Activated T-cell treated with anti-CD3 and anti-CD28 coated beads for 24 hours (primary cell): ENCODE measurements at regions not wholly inside any gene's neighbourhood (a gene's known extent, or its start where the extent isn't known, plus 50 kb on each side); places are given as distances from the start of the nearest gene placed in this dataset.

Experiments
- DNase-seq: peaks from one replicate; pipeline ENCODE4 v3.0.0-alpha.2; 2020; ENCODE audit warnings: low read depth

DNA sequence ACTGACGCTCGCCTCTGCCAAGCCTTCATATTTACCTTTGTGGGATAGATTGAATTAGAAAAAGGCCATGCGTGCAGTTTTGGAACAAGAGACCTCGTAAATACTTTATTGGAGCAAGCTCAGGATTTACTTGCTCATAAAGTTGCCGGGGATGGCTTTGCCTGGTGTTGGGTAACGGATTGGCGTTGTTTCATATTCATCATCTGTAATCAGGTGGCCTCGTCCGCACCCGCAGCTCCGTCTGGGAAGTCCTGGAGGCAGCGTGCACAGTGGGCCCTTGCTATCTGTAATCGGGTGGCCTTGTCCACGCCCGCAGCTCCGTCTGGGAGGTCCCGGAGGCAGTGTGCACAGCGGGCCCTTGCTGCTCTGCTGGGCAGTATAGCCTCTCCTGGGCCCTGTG lies 1209.3 kb downstream of the BRD1 start:
- no peak for DNase-seq

DNA sequence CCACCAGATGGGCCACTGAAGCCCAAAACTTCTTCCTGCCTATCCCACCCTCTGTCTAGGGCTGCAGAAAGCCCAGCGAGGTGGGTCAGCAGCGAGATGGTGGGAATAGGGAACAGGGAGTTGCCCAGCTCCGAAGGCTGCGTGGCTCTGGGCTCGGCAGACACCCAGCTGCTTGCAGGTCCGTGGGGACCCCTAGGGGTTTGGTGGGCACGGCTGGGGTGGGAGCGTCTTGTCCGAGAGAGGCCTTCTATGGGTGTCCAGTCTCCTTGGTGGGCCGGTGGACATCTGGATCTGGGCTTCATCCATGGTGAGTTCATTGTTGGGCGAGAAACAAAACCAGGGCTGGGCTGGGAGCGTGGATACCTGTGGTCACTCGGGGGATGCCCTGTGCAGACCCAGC lies 1211.0 kb downstream of the BRD1 start:
- DNase-seq, result no peak

DNA sequence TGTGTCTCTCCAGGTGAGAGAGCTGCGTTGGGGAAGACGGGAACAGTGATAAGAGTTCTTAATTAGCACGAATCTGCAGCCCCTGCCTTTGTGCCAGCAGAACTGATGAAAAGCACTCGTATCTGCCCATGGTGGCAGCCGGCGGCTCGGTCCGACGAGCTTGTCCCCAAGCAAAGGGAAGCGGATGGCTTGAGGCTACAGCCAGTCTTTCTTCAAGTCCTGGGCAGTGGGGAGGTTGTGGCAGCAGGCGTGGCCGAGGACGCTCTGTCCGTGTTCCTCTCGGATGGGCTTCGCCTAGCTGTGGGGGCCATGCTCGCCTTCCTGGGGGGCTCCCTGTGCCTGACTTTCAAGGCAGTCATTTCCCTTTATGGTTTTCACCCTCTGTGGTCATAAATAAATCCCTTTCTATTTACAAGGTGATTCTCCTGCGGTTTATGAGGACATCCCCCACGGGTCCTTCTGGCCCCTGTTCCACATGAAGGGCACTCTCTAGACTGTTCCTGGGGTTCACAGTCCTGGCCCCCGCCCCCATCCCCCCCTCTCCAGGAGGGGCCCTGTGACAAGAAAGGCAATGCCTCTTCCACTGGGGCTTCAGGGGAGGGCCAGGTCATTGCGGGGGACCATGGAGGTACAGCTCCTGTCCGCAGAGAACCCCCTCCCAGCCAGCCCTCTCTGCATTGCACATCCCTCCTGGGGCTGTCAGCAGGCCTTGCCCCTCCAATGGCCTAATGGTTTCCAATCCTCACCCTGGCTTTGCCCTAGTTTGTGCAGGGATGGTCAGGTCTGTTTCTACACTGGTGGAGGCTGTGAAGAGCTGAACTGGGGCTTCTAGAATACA lies 1212.3 kb downstream of the BRD1 start:
- no peak for DNase-seq

GRCh38 chr22:48613566-48614200 lies 1214.0 kb downstream of the BRD1 start:
- DNase-seq, result no peak

- DNase-seq, result no peak
Observed at GRCh38 chr22:48612077-48612995, 1215.3 kb downstream of the BRD1 start.

DNA sequence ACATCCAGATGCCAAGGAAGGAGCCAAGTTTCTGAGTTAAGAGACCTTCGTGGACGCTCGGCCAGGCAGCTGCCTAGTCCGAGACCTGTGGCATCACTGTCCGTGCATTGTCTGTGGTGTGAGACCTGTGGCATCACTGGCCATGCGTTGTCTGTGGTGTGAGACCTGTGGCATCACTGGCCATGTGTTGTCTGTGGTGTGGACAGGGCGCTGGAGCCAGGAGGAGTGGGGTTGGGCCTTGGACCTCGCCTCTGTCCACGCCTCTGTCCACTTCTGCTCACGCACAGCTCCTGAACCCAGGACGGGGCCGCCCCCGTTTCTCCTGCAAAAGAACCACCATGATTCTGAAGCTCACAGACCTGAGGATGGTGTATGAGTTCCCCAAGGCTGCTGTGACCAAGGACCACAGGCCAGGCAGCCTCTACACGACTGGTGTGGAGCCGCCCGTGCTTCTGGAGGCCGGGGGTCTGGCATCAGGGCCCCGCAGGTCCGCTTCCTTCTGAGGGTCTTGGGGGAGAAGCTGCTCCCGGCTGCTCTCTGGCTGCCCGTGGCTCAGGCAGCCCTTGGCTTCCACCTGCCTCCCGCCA lies 1218.3 kb downstream of the BRD1 start:
- DNase-seq, result no peak

DNA sequence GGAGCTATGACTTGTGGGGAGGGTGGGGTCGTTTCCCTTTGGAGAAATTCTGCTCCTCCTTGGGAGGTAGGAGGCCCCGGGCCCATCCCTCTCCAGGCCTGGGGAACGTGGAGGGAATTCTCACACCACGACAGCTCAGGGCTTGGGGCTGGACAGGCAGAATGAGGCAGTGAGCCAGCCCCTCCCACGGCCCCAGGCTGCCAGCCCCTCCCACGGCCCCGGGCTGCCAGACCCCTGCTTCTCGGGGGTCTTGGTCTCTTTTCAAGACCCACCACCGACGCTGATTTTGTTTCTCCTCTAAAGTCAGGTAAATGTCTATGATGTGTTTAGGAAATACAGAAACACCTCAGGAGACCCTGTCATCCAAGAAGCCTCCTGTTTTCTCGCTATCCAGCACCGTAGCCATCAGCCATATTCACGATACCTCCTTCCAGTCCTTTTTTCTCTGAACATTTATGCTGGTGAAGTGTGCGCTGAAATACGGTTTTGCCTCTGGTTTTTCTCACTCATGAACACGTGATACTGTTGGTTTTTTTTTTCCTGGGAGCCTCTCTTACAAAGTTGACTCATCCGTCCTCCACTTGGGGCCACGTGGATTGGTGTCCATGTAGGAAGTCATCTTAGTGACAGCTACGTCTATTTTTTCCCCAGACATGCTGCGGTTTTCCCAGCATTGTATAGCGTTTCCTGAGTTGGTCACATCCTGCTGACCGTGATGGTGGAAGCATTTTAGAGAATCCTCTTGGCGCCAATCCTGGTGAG lies 1219.6 kb downstream of the BRD1 start:
- DNase-seq, result no peak

- no peak for DNase-seq
Observed at GRCh38 chr22:48606684-48607307, 1220.9 kb downstream of the BRD1 start.

- DNase-seq, result no peak
Observed at GRCh38 chr22:48605856-48606481, 1221.7 kb downstream of the BRD1 start.

DNA sequence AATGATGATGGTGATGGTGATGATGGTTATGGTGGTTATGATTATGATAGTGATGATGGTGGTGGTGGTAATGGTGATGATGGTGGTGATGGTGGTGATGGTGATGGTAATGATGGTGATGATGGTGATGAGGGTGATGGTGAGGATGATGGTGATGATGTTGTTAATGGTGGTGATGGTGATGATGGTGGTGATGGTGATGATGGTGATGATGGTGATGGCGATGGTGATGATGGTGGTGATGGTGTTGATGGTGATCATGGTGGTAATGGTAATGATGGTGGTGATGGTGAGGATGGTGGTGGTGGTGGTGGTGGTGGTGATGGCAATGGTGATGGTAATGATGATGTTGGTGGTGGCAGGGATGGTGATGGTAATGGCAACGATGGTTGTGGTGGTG lies 1222.5 kb downstream of the BRD1 start:
- no peak for DNase-seq

GRCh38 chr22:48603621-48604320 lies 1223.9 kb downstream of the BRD1 start:
- no peak for DNase-seq

DNA sequence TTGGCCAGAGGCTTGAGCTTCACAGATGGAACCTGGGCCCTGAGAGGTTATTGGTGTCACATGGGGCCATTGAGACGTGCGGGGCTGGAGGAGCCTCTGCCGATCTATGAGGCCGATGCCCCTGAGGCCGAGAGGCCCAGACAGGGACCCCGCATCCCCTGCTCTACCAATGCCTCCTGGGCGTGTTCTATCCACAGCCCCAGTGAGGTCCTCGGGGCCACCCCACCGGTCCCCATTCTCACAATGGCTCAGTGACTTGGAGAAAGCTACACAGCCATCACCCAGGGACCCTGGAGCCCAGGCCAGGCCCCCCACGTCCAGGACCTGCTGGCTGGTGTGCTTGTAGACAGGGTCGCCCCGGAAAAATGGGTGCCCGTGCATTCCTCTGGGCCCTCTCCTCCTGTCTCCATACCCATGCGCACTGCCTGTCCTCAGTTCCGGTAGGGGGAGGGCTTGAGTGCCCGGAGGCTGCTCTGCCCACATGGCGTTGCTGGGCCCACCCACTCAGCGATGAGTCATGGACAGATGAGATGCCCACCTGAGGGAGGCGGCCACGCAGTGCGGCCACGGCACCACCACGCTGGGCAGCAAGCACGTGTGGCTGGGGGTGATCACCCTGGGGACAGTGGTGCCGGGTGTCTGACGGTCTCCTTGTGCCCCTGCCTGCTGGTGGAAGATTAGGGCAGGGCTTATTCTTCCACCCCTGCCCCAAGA lies 1224.7 kb downstream of the BRD1 start:
- no peak for DNase-seq

GRCh38 chr22:48600681-48601080 lies 1227.0 kb downstream of the BRD1 start:
- DNase-seq, result no peak

- DNase-seq, result no peak
Observed at GRCh38 chr22:48600171-48600570, 1227.5 kb downstream of the BRD1 start.

DNA sequence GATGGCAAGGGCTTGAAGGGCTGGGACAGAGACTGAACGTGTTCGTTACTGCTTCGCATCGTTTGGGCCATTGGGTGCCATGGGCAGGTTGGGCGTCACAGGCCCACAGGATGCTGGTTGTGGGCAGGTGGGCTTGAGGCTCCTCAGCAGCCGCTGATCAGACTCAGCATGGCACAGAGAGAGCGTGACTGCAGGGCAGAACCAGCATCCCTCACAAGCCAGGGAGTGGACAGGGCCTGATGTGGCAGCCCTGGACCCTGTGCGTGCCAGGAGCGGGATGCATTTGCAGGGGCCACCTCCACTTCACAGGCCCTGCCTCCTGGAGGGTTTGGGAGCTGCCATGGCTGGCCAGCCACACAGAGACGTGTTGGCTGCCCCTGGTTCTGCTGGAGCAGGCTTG lies 1228.3 kb downstream of the BRD1 start:
- no peak for DNase-seq

DNA sequence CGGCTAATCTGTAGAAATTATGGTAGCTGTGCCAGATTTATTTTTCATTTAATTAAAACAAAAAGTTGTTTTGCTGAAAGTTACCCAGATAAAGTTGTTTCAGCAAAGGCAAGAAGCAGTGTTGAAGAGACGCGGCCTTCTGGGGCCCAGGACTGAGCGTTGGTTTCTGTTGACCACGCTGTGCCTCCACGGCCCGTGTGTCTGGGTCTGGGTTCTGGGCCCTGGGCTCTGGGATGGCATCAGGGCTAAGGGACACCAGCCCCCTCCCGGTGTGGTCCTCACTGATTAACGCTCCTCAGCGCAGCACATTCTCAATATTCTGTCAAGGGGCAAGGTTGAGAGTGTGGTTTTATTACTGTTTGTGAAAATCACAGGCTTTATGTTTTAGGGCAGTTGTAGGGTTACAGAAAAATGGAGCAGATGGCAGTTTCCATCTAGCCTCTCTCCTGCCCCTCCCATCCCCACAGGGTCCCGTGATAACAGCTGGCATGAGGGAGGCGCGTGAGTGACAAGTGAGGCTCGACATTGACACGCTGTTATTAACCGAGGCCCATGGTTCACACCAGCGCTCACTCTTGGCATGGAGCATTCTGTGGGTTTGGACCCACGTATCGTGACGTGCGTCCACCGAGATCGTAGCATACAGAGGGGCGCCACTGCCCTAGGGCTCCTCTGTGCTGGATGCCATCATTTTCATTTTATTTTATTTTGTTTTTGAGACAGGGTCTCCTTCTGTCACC lies 1231.4 kb downstream of the BRD1 start:
- DNase-seq, result no peak

DNA sequence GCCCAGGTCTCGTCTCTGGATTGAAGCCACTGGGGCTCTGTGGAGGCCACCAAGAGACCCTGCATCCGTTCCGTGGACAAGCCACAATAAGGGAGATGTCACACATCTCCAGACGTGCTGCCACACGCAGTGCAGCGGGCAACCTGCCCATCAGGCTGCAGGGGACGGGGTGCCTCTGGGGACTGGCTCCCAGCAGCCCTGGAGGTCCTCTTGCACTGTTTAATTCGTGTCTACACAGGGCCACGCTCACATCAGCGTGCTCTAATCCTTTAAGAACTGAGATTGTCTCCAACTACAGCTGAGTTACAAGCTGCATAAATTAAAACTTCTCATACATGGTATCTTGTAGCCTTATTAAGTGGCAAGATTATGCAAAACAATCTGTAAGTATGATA lies 1232.2 kb downstream of the BRD1 start:
- DNase-seq, result no peak

DNA sequence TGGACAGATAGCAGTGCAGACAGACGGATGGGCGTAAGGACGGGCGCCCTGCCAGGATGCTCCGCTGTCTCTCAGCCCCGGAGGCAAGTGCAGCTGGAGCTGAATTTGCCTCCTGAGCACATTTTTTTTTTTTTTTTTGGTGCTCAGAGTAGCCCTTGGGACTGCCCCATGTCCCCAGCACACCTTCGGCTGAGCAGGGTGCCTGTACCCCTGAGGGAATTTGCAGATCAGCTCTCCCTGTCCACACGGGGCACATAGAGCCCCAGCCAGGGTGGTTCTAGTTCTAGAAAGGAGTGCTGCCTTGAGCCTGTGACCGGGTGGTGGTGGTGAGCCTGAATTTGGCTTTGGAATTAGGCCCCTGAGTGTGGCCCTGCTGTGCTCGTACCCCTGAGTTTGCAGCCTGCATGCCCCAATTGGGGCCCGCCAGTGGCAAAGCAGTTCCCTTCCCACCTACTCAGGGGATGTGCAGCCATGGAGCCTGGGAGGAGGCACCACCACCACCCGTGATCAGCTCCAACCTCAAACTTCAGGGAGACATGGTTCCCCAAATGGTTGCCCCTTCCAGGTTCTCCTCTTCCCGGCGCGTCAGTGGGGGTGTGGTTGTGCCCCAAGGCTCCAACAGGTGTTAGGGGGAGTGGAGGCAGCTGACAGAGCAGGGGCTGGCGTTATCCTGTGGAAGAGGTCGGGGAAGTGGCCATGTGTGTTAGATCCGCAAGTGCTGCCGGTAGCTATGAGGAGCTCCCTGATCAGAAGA lies 1232.7 kb downstream of the BRD1 start:
- no peak for DNase-seq
